DND-41 (cell line): ENCODE measurements at regions not wholly inside any gene's neighbourhood (a gene's known extent, or its start where the extent isn't known, plus 50 kb on each side); places are given as distances from the start of the nearest gene placed in this dataset.

Experiments
- ATAC-seq: fragments of 200-7000 bp; cut with Tn5 transposase; 3 replicates; pipeline ENCODE4 v1.9.1; 2021; ENCODE audit warnings: low read depth; ENCODE audit not compliant: insufficient read depth
- DNase-seq: peaks from one replicate; pipeline ENCODE4 v3.0.0-alpha.2; 2020
- H2AFZ ChIP-seq: 2 replicates; pipeline ENCODE4 v1.6.0; 2012; ENCODE audit warnings: low read depth, low read length
- H3K27ac ChIP-seq: 2 replicates; pipeline ENCODE4 v1.5.1; 2012; ENCODE audit warnings: low read length, inconsistent platforms
- H3K27me3 ChIP-seq: fragments of 200-600 bp; sonication (generic); 2 replicates; pipeline ENCODE4 v1.6.0; 2012; ENCODE audit warnings: low read length, mild to moderate bottlenecking, inconsistent platforms; ENCODE audit not compliant: insufficient read depth, poor library complexity
- H3K36me3 ChIP-seq: 2 replicates; pipeline ENCODE4 v1.5.1; 2012; ENCODE audit warnings: low read length, inconsistent platforms; ENCODE audit not compliant: insufficient read depth
- H3K4me1 ChIP-seq: 2 replicates; pipeline ENCODE4 v1.5.1; 2012; ENCODE audit warnings: mild to moderate bottlenecking, low read length; ENCODE audit not compliant: insufficient read depth
- H3K4me2 ChIP-seq: 2 replicates; pipeline ENCODE4 v1.6.0; 2012; ENCODE audit warnings: mild to moderate bottlenecking, moderate library complexity, low read length, inconsistent platforms; ENCODE audit not compliant: insufficient read depth
- H3K4me3 ChIP-seq, 2 experiments: fragments of 200-600 bp in 1 of 2; shearing (Covaris generic) in 1 of 2; 2 replicates each; pipeline ENCODE4 v1.5.1; 2012 to 2016; ENCODE audit warnings: inconsistent platforms in 2 of 2, low read length in 2 of 2, mild to moderate bottlenecking in 2 of 2, low read depth in 1 of 2, moderate library complexity in 1 of 2
- H3K79me2 ChIP-seq: 2 replicates; pipeline ENCODE4 v1.6.0; 2012; ENCODE audit warnings: low read length, inconsistent platforms; ENCODE audit not compliant: insufficient read depth
- H3K9ac ChIP-seq: 2 replicates; pipeline ENCODE4 v1.6.0; 2012; ENCODE audit warnings: low read depth, mild to moderate bottlenecking, inconsistent platforms, low read length, moderate library complexity
- H3K9me3 ChIP-seq: 2 replicates; pipeline ENCODE4 v1.5.1; 2012; ENCODE audit warnings: low read length, moderate library complexity, mild to moderate bottlenecking, inconsistent platforms; ENCODE audit not compliant: insufficient read depth, severe bottlenecking
- H4K20me1 ChIP-seq: 2 replicates; pipeline ENCODE4 v1.6.0; 2012; ENCODE audit warnings: low read length; ENCODE audit not compliant: insufficient read depth
- EZH2 ChIP-seq: IDR thresholded peaks from 3 replicates; pipeline ENCODE4 v1.6.1; 2012; ENCODE audit warnings: borderline replicate concordance, low read depth, mild to moderate bottlenecking, moderate library complexity, low read length, inconsistent platforms; ENCODE audit not compliant: severe bottlenecking
- TF ChIP-seq, protein P1 (sequence below): IDR thresholded peaks from 2 replicates; pipeline ENCODE4 v1.5.1; 2012; ENCODE audit warnings: borderline replicate concordance, low read length, moderate library complexity, mild to moderate bottlenecking; ENCODE audit not compliant: poor library complexity, severe bottlenecking; ENCODE audit errors: extremely low read depth

DNA sequence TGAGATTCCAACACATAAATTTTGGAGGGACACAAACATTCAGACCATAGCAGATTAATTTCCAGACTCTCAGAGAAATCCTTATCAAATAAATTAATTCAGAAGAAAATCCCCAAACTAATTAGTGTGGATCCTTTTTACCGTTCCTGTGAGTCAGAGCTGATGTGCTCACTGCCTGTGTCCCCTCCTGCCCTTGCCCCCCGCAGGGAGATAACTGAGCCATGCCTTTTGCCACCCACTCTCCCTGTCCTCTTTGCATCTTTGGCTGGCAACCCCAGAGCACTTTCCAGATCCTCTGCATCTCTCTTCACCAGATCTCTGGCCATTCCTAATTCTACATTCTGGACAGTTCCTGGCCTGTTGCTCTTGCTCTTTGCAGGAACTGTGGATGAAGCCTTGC lies 135.4 kb upstream of the MAP1B start:
- H3K27me3 ChIP-seq, result peaks cover 3% of the 10 kb centered on the region
- H3K4me2 ChIP-seq, result no peak overlapping the region
- no peaks in the 10 kb centered on the region for H3K79me2 ChIP-seq
- no peaks in the 10 kb centered on the region for H3K9me3 ChIP-seq
- no peaks in the 10 kb centered on the region for H4K20me1 ChIP-seq
- H3K4me1 ChIP-seq, result no peaks in the 10 kb centered on the region
- H3K9ac ChIP-seq, result no peak overlapping the region
- TF ChIP-seq EZH2, result no peak
- TF ChIP-seq, protein P1, sequence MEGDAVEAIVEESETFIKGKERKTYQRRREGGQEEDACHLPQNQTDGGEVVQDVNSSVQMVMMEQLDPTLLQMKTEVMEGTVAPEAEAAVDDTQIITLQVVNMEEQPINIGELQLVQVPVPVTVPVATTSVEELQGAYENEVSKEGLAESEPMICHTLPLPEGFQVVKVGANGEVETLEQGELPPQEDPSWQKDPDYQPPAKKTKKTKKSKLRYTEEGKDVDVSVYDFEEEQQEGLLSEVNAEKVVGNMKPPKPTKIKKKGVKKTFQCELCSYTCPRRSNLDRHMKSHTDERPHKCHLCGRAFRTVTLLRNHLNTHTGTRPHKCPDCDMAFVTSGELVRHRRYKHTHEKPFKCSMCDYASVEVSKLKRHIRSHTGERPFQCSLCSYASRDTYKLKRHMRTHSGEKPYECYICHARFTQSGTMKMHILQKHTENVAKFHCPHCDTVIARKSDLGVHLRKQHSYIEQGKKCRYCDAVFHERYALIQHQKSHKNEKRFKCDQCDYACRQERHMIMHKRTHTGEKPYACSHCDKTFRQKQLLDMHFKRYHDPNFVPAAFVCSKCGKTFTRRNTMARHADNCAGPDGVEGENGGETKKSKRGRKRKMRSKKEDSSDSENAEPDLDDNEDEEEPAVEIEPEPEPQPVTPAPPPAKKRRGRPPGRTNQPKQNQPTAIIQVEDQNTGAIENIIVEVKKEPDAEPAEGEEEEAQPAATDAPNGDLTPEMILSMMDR, result no peak
- H3K36me3 ChIP-seq, result no peaks in the 10 kb centered on the region
- H2AFZ ChIP-seq, result no peak overlapping the region
- DNase-seq, result no peak
- no peak overlapping the region for H3K4me3 ChIP-seq
- H3K27ac ChIP-seq, result no peak overlapping the region
- ATAC-seq, result no peak

- ATAC-seq, result no peak
- peaks cover 3% of the 10 kb centered on the region for H3K27me3 ChIP-seq
- DNase-seq, result no peak
- H3K36me3 ChIP-seq, result no peaks in the 10 kb centered on the region
- no peaks in the 10 kb centered on the region for H4K20me1 ChIP-seq
- no peaks in the 10 kb centered on the region for H3K79me2 ChIP-seq
- no peak overlapping the region for H3K27ac ChIP-seq
- no peak overlapping the region for H3K9ac ChIP-seq
- H2AFZ ChIP-seq, result no peak overlapping the region
- no peak overlapping the region for H3K4me3 ChIP-seq
- no peaks in the 10 kb centered on the region for H3K9me3 ChIP-seq
- no peaks in the 10 kb centered on the region for H3K4me1 ChIP-seq
- H3K4me2 ChIP-seq, result no peak overlapping the region
- TF ChIP-seq, protein P1, result no peak
- no peak for TF ChIP-seq EZH2
These were observed 134.3 kb upstream of the MAP1B start for GRCh38 chr5:71972777-71973473.

DNA sequence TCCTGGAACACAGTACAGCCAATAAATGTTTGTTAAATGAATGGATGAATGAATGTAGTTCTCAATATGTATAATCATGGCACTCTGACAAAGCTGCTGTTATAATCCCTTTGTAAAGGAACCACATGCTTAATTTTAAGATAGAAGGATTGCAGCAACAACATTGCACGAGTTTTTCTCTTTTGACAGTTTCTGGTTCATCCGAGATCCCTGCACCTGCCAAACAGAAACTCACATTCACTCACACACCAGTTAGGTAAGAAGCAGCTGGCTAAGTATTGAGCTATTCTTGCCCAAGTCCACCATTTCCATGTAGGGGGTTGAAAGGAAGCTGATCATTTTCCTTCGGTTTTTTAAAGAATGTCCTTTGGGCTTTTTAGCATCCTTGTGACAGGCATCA lies 133.7 kb upstream of the MAP1B start:
- no peaks in the 10 kb centered on the region for H3K4me1 ChIP-seq
- no peaks in the 10 kb centered on the region for H3K79me2 ChIP-seq
- H3K4me2 ChIP-seq, result no peak overlapping the region
- no peaks in the 10 kb centered on the region for H3K36me3 ChIP-seq
- no peak overlapping the region for H3K9ac ChIP-seq
- H4K20me1 ChIP-seq, result no peaks in the 10 kb centered on the region
- peaks cover 3% of the 10 kb centered on the region for H3K27me3 ChIP-seq
- no peak for DNase-seq
- no peak overlapping the region for H2AFZ ChIP-seq
- TF ChIP-seq, protein P1, result no peak
- TF ChIP-seq EZH2, result no peak
- no peaks in the 10 kb centered on the region for H3K9me3 ChIP-seq
- no peak overlapping the region for H3K4me3 ChIP-seq
- no peak for ATAC-seq
- no peak overlapping the region for H3K27ac ChIP-seq
